Ureter (tissue), 1 donor: ENCODE measurements at regions not wholly inside any gene's neighbourhood (a gene's known extent, or its start where the extent isn't known, plus 50 kb on each side); places are given as distances from the start of the nearest gene placed in this dataset.
"Not testable (repeated sequence)": the region's sequence is repeated elsewhere in the genome, so short reads cannot be mapped to it uniquely, and the experiment has no call there.

ENCODE experiments used
- DNase-seq: peaks from one replicate; pipeline ENCODE4 v3.0.0-alpha.2; 2020; ENCODE audit warnings: low spot score
- donor health status: DM: yes; HTN: yes; CAD: no.

DNA sequence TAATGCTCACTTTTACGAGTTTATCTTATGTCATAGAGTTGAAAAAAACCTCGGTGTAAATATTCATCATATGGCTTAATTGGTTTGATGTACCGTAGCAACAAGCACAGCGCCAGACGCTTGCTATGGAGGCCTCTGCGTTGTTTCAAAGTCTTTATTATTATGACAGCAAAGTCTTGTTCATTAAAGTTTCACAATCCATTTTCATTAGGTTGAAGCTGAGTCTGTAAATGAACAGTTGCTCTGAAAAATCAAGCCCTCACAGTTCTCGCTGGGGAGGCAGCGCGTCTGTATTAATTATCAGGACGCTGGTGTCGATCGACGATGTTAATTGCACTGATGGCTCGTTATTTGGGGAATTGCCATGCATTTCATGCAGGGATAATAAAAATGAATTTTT is 185.6 kb downstream of the INSC start:
- DNase-seq: no peak

DNA sequence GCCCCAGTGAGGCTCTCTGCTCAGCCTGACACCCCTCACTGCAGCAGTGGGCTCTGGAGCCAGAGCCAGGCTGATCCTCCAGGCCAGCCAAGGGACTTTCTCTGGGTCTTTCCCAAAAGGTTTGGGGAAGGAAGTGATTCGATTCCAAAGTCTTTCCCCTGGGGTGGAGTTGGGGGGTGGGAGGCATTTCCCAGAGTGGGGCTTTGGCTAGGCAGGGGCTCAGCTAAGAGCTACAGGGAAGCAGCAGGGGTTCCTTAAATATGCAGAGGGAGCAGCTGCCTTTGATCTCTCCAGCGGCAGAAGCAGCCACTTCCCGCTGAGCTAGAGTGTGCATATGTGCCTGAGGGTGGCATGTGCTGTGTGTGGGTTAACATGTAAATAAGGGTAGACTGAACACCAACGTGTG is 192.9 kb downstream of the INSC start:
- no peak for DNase-seq

DNA sequence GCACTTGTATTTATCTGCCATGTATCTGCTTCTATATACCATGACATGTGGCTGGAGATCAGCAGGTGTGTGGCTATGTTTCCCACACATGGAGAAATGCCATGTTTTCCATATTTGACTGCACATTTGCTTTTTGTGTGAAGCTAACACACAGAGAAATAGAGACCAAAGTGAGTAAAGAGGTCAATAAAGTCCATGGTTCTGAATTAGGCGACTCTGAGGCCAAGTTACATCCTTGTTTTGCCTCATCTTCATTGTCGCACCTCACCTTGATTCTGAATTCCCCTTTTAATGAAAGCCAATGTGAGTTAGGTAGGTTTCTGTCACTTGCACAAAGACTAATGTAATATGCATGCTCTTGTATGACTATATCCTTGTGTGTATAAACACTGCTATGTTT is 194.1 kb downstream of the INSC start:
- no peak for DNase-seq

DNA sequence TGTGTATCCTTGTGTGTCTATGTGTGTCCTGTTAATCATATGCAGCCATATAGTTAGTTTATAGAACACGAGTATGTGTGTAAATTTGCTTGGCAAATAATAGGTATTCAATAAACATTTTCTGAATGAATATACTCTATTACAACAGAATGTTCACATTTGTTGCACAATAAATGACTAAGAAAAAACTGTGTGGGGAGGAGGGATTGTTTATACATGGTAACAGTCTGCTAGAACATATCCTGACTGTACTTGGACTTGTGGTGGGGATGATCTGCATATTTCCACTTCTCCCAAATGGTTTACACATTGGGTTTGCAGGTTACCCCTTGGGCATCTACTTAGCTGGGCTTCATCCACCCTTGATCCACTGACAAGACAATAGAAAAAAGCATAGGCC is 194.6 kb downstream of the INSC start:
- DNase-seq: no peak

DNA sequence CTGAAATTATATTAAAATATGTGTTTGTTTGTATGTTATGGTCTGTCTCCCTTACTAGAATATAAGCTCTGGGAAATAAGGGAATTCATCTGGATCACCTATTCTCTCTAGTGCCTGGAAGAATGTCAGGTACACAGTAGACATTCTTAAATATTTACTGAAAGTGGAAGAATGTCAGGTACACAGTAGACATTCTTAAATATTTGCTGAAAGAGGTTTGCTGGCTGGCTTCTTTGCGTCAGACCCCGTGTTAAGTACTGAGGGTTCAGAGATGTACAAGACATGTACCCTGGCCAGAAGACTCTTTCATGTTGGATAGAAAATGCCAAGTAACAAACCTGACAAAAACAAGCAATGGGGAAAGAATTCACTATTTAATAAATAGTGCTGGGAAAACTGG is 199.1 kb downstream of the INSC start:
- no peak for DNase-seq

DNA sequence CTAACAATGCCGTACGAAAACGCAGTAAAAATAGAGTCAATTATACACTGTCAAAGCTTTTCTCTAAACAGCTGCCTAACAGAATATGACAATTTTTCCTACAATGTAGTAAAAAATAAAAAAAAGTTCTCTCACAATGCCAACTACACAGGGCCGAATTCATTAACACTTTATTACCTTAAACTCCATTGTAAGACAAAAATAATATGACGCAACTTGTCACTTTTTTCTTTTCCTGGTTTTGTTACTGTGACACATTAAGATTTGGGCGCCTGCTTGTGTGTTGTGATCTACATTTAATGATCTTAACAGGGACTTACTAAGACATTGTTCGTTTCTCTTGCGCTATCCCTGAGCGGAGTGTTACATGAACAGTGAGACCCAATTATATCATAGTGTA is 204.1 kb downstream of the INSC start:
- no peak for DNase-seq

DNA sequence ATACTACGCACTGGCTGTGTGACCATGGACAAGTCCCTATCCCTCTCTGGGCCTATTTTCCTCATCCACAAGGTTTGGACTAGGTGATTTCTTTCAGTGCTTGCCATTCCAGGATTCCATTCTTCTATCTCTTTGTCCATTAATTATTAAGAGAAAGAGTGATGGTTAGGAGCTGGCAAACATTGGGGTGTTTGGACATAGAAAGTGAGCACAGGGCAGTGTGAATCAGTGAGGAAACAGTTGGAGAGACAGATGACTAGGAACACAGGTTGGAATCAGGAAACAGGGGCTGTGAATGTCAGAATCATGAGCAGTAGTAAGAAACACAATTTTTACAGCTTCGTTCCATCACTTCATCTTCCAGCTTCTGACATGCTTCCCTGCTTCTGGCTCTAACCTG is 211.8 kb downstream of the INSC start:
- DNase-seq: no peak

DNA sequence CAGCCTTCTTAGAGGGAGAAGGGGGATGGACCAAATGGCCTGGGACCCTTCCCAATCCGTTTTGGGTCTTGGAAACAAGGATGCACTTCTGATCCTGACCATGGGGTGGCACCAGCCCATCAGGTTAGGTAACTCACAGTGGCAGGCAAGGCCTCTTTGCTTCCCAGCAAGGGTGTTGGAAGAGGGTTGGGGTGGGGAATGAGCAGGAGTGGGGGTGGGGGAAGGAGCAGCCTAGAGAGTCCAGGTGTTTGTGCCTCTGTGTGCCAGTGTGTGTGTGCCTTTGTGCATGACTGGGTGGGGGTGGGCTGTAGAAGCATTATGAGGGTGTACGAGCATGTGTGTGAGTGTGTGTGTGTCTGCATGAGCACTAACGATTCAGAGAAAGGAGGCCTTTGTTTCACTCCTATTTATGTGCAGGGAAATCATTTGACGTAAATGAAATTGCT is 213.1 kb downstream of the INSC start:
- peak; percentile 55 for DNase-seq

DNA sequence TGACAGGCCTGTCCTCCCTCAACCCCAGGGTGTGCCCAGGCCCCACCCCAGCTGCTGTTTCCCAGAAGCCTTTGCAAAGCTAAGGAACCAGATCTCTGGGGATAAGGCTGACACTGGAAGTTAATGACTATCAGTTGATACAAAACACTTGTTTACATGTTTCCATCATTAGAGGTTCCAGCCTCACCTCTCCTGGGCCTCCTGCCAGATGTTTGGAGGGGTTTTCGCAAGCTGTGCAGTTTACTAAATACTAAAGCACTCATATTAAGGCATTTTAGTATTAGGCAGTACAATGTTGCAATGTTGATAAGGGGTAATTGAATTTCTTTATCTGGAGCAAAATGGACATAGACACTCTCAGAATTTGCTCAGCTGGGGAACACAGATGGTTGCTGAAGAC is 218.7 kb downstream of the INSC start:
- no peak for DNase-seq

DNA sequence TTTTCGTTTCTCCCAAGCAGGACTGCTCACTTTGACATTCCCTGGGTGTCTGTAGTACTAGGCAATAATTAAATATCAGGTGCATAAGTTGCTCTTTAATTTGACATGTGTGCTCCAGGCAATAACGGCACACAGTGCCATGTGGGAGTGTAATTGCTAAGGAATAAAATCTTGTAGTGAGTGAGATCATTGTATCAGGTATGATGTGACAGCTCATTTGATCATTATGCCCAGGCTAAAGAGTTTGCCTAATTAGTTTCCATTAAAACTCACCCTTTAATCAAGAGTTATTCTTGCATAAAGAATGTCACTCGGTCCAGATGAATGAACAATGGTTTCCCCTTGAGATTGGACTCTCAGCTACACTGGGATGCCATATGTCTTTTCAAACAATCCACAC is 220.0 kb downstream of the INSC start:
- DNase-seq: no peak

DNA sequence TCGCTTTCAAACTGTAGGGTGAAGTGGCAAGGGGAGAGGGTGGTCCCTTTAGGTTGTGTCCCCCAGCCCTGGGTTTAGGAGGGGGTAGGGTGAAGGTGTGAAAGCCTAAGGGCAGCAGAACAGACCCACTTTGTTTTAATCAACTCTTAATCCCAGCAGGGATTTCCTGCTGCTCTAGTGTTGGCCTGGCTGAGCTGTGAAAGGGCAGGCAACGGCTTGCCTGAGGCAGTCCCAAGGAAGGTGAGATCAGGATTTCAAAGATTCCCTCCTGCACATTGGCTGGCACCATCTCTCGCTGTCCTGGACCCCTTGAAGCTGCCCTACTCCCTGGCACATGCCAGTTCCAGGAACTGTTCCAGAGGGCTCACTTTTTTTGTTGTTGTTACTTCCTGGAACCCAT is 221.3 kb downstream of the INSC start:
- no peak for DNase-seq

DNA sequence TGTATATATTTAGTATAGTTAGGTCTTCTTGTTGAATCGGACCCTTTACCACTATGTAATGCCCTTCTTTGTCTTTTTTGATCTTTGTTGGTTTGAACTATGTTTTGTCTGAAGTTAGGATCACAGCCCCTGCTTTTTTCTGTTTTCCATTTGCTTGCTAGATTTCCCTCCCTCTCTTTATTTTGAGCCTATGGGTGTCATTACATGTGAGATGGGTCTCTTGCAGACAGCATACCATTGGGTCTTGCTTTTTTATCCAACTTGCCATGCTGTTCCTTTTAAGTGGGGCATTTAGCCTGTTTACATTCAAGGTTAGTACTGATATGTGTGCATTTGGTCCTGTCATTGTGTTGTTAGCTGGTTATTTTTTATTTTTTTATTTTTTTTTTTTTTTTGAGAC is 224.6 kb downstream of the INSC start:
- no peak for DNase-seq

DNA sequence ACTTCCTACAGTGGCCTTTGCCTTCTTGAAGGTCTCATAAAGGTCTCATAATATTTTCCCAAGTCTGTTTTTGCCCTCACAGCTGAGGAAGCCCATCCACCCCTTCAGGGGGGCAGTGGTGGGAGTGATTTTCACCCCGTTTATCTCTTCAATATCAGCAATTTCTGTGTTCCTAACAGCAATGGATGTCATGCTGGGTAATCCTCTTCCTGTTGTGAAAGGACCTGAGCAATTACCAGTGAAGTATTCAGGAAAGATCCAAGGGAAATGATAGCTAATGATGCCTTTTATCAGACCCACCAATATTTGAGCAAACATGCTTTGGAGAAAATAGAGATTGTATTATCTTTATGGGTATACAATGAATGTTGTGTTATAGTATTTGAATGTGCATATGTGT is 226.9 kb downstream of the INSC start:
- no peak for DNase-seq

DNA sequence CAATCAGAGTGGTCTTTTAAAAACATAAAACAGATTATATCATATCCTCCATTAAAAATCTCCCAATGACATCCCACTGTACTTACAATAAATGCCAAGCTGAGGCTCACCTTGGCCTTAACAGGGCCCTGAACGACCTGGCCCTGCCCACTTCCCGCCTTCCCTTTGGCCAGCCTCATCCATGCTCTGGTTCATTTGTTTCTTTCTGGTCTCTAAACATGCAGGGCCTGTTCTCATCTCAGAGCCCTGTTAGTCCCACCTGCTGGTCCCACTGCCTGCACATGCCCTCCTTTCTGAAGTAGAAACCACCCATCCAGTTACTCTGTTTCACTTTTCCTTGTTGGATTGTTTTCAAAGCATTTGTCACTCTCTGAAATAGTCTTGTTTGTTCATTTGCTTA is 227.4 kb downstream of the INSC start:
- no peak for DNase-seq

DNA sequence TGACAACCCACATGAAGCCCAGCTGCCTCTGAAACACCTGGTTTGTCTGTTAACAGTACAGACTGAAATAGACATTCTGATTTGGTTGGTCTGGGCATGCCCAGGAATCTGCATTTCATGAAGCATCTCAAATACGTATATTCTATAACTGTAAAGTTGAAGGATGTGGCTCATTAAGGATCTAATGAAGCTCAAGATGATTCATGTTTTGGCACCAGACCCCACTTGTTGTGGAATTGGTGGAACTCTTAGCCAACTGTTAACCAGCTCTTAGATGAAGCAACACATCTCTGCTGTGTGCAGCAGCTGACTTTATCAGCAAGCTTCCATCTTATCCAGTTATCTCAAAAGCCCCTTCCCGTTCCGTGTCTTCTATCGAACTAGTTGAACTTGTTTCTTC is 232.2 kb downstream of the INSC start:
- DNase-seq: no peak

DNA sequence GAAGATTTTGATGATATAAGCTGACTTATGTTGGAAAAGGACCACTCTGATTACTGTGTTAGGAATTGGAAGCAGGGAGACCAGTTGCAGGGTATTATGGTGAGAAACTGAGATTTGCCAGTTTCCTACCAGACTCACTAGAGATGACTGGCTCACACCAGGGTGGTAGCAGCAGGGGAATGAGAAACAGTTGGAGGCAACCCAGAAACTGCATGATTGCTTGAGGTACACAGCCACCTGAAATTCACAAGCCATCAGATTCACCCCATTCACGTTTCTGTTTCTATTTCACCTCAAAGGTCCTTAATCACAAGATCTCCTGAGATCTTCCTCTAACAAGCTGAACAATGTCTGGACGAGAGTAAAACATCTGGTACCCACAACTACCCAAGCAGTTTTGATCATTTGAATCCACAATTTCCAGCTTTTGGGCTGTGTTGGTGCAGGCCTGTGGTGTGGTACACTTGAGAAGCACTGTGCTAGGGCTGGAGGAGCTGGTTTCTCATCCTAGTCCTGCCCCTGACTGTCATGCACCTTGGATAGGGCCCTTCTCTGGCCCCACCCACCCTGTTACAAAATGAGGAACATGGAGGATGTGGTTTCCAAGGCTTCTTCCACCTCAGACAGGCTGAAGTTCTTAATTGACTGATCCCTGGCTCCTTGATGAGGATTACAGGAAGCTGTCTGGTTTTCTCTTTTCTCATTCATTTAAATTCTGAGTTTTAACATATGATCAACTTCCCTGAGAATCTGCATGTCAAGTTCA is 233.4 kb downstream of the INSC start:
- DNase-seq: no peak

DNA sequence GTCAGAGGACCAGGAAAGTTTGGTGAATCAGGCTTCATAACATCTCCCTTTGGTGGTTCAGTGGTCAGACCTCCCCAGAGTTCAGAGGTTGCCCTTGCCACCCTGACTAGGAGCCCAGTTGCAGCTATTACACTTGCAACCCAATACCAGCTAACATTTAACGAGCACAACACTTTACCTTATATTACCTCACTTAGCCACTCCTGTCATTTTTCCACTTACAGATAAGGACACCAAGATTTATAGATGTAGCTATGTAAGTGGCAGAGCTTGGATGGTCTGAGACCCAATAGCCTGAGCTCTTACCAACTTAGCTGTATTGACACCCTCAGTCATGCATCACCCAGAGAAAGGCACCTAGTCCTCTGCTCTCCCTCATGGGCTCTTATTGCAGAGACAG is 234.7 kb downstream of the INSC start:
- DNase-seq: no peak

DNA sequence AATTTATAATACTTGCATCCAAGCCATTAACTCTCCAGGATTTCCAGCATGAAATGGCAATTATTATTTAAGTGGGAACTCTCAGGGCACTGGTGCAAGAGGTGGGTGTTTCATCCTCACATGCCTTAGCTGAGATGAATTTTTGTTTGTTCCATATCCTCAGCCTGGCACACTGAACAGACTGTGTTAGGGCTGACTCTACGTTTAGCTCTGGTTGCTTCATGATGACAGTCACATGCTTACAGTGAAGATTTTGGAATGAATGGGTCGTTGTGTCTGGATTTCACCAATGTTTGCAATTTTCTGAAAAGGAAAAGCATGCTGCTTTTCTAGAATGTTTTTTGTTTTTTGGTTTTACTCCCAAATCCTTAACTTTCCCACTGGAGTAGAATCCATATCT is 246.6 kb downstream of the INSC start:
- DNase-seq: no peak

DNA sequence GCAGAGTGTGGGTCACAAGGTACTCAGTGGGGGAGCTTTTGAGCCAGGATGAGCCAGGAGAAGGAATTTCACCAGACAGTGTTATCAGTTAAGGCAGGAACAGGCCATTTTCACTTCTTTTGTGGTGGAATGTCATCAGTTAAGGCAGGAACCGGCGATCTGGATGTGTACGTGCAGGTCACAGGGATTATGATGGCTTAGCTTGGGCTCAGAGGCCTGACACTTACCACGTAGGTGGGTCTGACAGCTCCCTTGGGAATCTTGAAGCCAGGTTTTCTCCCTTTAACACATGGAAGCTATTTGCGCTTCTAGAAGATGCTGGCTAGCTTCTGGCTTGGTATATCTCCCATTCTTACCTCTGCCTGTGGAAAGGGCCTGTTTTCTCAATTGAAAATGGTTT is 250.6 kb downstream of the INSC start:
- not testable (repeated sequence) for DNase-seq

DNA sequence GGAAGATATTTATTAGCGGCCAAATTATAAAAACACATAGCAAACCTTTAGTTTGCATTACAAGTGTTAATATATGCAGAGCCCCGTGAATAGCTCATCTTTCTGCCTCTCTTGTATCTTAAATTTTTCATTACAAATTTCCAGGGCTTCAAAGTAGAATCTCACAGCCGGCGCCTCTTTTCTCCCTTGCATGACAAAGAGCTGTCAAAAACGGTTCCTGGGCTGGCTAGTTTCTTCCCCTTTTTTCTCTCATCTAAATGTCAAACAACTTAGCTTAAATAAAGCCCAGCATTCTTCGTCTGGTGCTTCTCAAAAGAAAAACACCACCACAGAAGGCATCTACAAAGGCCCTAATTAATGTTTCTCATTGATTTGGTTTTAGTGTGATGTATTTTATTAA is 253.0 kb downstream of the INSC start:
- DNase-seq: no peak

DNA sequence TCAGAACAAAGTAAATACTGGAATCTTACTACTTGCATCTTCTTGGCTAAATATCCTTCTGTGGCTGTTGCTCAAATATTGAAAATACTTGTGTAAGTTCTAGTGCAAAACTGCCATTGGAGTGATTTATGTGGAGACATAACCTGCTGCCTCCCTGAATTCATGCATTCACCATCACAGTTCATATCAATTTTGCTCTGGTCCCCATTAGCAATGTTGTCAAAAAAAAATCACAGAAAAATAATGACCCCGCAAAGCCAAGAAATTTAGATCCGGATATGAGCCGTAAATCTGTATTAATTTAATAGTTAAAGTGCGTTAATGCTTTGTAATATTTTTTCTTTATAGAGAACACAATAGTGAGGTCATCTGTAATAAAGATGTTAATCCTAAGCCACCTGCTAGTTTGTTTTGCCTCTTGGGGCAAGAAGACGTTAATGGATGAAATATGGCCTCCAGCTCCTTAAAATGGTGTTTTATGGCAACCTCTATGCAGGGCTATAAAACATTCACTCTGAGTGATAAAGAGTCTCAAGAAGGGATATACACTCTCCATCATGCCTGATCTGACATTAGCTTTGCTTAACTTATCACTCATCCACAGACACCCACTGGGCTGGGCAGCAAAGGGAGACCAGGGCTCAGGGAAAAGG is 255.9 kb downstream of the INSC start:
- DNase-seq: no peak

DNA sequence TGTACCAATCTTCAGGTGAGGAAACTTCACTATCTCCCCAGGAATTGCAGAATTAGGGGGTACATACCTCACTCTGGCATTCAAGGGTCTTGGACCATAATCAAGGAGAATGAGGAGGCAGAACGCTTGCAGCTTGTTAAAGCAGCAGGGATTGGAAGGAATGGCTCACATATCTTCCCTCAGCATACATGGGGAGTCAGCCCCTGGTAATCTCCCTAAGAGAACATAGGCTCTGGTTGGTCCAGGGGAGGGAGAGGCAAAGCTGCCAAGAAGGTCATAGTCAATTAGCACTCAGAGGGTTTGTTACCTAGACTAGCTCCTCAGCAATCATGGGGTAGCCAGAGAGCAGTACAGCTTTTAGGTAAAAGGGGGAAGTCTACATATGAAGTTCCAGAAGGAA is 256.8 kb downstream of the INSC start:
- DNase-seq: no peak

DNA sequence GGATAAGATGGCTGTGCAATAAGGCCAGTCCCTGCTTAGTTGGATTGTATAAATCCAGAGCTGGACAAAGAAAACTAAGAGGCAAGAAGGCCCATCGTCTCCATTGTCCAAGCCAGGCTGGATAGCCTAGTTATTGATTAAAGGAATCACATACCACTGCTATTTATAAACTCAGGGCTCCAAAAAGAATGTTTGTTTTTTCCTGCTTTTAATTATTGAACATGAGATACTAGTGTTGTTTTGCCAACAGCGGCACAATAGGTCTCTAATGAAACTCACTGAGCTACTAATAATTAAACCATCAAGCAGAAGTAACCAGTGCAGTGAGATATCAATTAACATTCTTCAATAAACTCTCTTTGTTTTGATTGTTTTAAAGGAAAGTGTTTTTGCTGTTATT is 259.7 kb downstream of the INSC start:
- DNase-seq: no peak

DNA sequence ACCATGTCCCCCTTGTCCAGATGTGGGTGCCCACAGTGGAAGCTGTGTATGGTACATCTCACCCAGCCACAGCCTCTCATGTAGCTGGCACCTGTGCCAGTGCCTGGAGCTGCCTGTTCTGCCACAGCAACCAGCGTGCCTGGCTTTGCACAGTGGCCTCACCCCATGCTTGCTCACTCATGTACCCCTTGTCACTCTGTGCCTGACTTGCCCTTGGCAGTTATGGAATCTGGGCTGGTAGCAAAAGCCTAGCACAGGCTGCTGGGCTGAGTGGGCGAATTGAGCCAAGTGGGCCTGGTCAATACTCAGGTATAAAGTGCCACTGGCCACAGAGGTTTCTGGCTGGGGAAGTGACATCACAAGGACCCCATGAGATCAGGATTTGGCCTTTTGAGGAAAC is 264.2 kb downstream of the INSC start:
- DNase-seq: no peak
